Effector memory CD4-positive, alpha-beta T cell (primary cell): ENCODE measurements at regions not wholly inside any gene's neighbourhood (a gene's known extent, or its start where the extent isn't known, plus 50 kb on each side); places are given as distances from the start of the nearest gene placed in this dataset.

ENCODE experiments used
- DNase-seq, 3 donors: peaks; one replicate each; pipeline ENCODE4 v3.0.0-alpha.2; 2020
- H3K27ac ChIP-seq: 2 replicates; pipeline ENCODE4 v1.7.0; 2013; ENCODE audit warnings: mild to moderate bottlenecking, low read length, moderate library complexity; ENCODE audit not compliant: insufficient read depth, poor library complexity, severe bottlenecking
- H3K27me3 ChIP-seq: replicated peaks from 2 replicates; pipeline ENCODE4 v1.7.0; 2013; ENCODE audit warnings: mild to moderate bottlenecking, low read length; ENCODE audit not compliant: insufficient read depth, control insufficient read depth, poor library complexity, severe bottlenecking
- H3K36me3 ChIP-seq: 2 replicates; pipeline ENCODE4 v1.7.0; 2013; ENCODE audit warnings: mild to moderate bottlenecking, low read length, moderate library complexity; ENCODE audit not compliant: control insufficient read depth, insufficient read depth
- H3K4me1 ChIP-seq: 2 replicates; pipeline ENCODE4 v1.7.0; 2013; ENCODE audit warnings: low read length, mild to moderate bottlenecking; ENCODE audit not compliant: control insufficient read depth, insufficient read depth, poor library complexity, severe bottlenecking
- H3K4me3 ChIP-seq: 2 replicates; pipeline ENCODE4 v1.7.0; 2013; ENCODE audit warnings: low read length, low read depth, mild to moderate bottlenecking; ENCODE audit not compliant: insufficient read depth, poor library complexity, severe bottlenecking
- H3K9me3 ChIP-seq: 2 replicates; pipeline ENCODE4 v1.7.0; 2013; ENCODE audit warnings: mild to moderate bottlenecking, low read length, moderate library complexity; ENCODE audit not compliant: control insufficient read depth

GRCh38 chr4:180485407-180485806, 1757.8 kb upstream of the TENM3 start:
- no peaks in the 10 kb centered on the region for H3K27me3 ChIP-seq
- H3K9me3 ChIP-seq = no peaks in the 10 kb centered on the region
- H3K4me1 ChIP-seq = no peaks in the 10 kb centered on the region
- no peaks in the 10 kb centered on the region for H3K36me3 ChIP-seq
- H3K27ac ChIP-seq = no peak overlapping the region
- no peak for DNase-seq
- H3K4me3 ChIP-seq = no peak overlapping the region

- Histone ChIP-seq H3K27me3 (no peaks in the 10 kb centered on the region), H3K27ac (no peak overlapping the region), H3K4me1 (no peaks in the 10 kb centered on the region), H3K9me3 (no peaks in the 10 kb centered on the region), H3K4me3 (no peak overlapping the region), H3K36me3 (no peaks in the 10 kb centered on the region)
- no peak for DNase-seq
Observed at GRCh38 chr4:180486342-180486741, 1756.9 kb upstream of the TENM3 start.

GRCh38 chr4:180489787-180490186, 1753.4 kb upstream of the TENM3 start:
- Histone ChIP-seq H3K9me3 (no peaks in the 10 kb centered on the region), H3K36me3 (no peaks in the 10 kb centered on the region), H3K4me3 (no peak overlapping the region), H3K27me3 (no peaks in the 10 kb centered on the region), H3K27ac (no peak overlapping the region), H3K4me1 (no peaks in the 10 kb centered on the region)
- no peak for DNase-seq

GRCh38 chr4:180491210-180491609, 1752.0 kb upstream of the TENM3 start:
- no peaks in the 10 kb centered on the region for H3K9me3 ChIP-seq
- H3K36me3 ChIP-seq = no peaks in the 10 kb centered on the region
- DNase-seq = no peak
- H3K4me3 ChIP-seq = no peak overlapping the region
- no peaks in the 10 kb centered on the region for H3K27me3 ChIP-seq
- H3K27ac ChIP-seq = no peak overlapping the region
- H3K4me1 ChIP-seq = no peaks in the 10 kb centered on the region

- no peak for DNase-seq
- Histone ChIP-seq H3K27me3 (no peaks in the 10 kb centered on the region), H3K9me3 (no peaks in the 10 kb centered on the region)
Observed at GRCh38 chr4:180493299-180493698, 1749.9 kb upstream of the TENM3 start.

GRCh38 chr4:180500154-180500553, 1743.0 kb upstream of the TENM3 start:
- Histone ChIP-seq H3K9me3 (no peaks in the 10 kb centered on the region), H3K36me3 (no peaks in the 10 kb centered on the region), H3K4me3 (no peak overlapping the region), H3K4me1 (no peaks in the 10 kb centered on the region), H3K27me3 (no peaks in the 10 kb centered on the region), H3K27ac (no peak overlapping the region)
- DNase-seq = no peak

More at GRCh38 chr4:180493299-180493698, 1749.9 kb upstream of the TENM3 start:
- Histone ChIP-seq H3K4me3 (no peak overlapping the region), H3K4me1 (no peaks in the 10 kb centered on the region), H3K36me3 (no peaks in the 10 kb centered on the region), H3K27ac (no peak overlapping the region)

GRCh38 chr4:180512801-180513475, 1730.3 kb upstream of the TENM3 start:
- Histone ChIP-seq H3K27me3 (no peaks in the 10 kb centered on the region), H3K9me3 (no peaks in the 10 kb centered on the region), H3K27ac (no peak overlapping the region), H3K4me3 (no peak overlapping the region), H3K36me3 (no peaks in the 10 kb centered on the region), H3K4me1 (no peaks in the 10 kb centered on the region)
- no peak for DNase-seq

- DNase-seq = no peak
- Histone ChIP-seq H3K27ac (no peak overlapping the region), H3K27me3 (no peaks in the 10 kb centered on the region), H3K9me3 (no peaks in the 10 kb centered on the region), H3K36me3 (no peaks in the 10 kb centered on the region), H3K4me1 (no peaks in the 10 kb centered on the region), H3K4me3 (no peak overlapping the region)
Observed at GRCh38 chr4:180518906-180519305, 1724.3 kb upstream of the TENM3 start.

- no peaks in the 10 kb centered on the region for H3K27me3 ChIP-seq
- DNase-seq = no peak
Observed at GRCh38 chr4:180521181-180521580, 1722.0 kb upstream of the TENM3 start.

GRCh38 chr4:180525523-180526077, 1717.6 kb upstream of the TENM3 start:
- Histone ChIP-seq H3K36me3 (no peaks in the 10 kb centered on the region), H3K4me1 (no peaks in the 10 kb centered on the region), H3K27me3 (no peaks in the 10 kb centered on the region), H3K4me3 (no peak overlapping the region), H3K27ac (no peak overlapping the region), H3K9me3 (no peaks in the 10 kb centered on the region)
- DNase-seq = no peak

More at GRCh38 chr4:180521181-180521580, 1722.0 kb upstream of the TENM3 start:
- no peaks in the 10 kb centered on the region for H3K36me3 ChIP-seq
- H3K4me1 ChIP-seq = no peaks in the 10 kb centered on the region
- H3K4me3 ChIP-seq = no peak overlapping the region
- no peaks in the 10 kb centered on the region for H3K9me3 ChIP-seq
- no peak overlapping the region for H3K27ac ChIP-seq
